GM12891 (cell line): ENCODE measurements at regions not wholly inside any gene's neighbourhood (a gene's known extent, or its start where the extent isn't known, plus 50 kb on each side); places are given as distances from the start of the nearest gene placed in this dataset.

Experiments used
- POLR2A ChIP-seq: IDR thresholded peaks from 2 replicates; pipeline ENCODE4 v1.6.1; 2011; ENCODE audit warnings: low read depth, low read length, control low read depth
- POLR2AphosphoS5 ChIP-seq: IDR thresholded peaks from 2 replicates; pipeline ENCODE4 v1.6.1; 2011; ENCODE audit warnings: low read depth, low read length, control low read depth
- SPI1 ChIP-seq: IDR thresholded peaks from 2 replicates; pipeline ENCODE4 v1.6.1; 2011; ENCODE audit warnings: low read depth, low read length, control low read depth

GRCh38 chr2:66095820-66096345 is 339.0 kb upstream of the MEIS1 start:
- TF ChIP-seq POLR2A, result no peak
- no peak for TF ChIP-seq POLR2AphosphoS5
- TF ChIP-seq SPI1, result no peak
